OCI-LY1 (cell line): ENCODE measurements at regions not wholly inside any gene's neighbourhood (a gene's known extent, or its start where the extent isn't known, plus 50 kb on each side); places are given as distances from the start of the nearest gene placed in this dataset.
A peak's percentile ranks its signal among the peaks of the same experiment; 100 is the strongest.
"Not testable (repeated sequence)": the region's sequence is repeated elsewhere in the genome, so short reads cannot be mapped to it uniquely, and the experiment has no call there.

ENCODE experiments used
- H2AFZ ChIP-seq: fragments of 200-600 bp; sonication (generic), shearing (Covaris generic); 2 replicates; pipeline ENCODE4 v1.6.0; 2014; ENCODE audit warnings: antibody characterized with exemption, mild to moderate bottlenecking, low read length
- H3F3A ChIP-seq: fragments of 200-600 bp; sonication (generic), shearing (Covaris generic); 2 replicates; pipeline ENCODE4 v1.6.0; 2014; ENCODE audit warnings: mild to moderate bottlenecking, antibody characterized with exemption, low read length, moderate library complexity; ENCODE audit not compliant: insufficient read depth
- H3K27ac ChIP-seq: fragments of 200-600 bp; sonication (generic); 2 replicates; pipeline ENCODE4 v1.5.1; 2014; ENCODE audit warnings: low read length, mixed run types, mild to moderate bottlenecking, low read depth; ENCODE audit not compliant: poor library complexity, severe bottlenecking
- H3K27me3 ChIP-seq: fragments of 200-600 bp; sonication (generic); 2 replicates; pipeline ENCODE4 v1.6.0; 2014; ENCODE audit warnings: antibody characterized with exemption, mild to moderate bottlenecking, low read length, moderate library complexity; ENCODE audit not compliant: insufficient read depth
- H3K36me3 ChIP-seq: fragments of 200-600 bp; sonication (generic); 2 replicates; pipeline ENCODE4 v1.6.1; 2014; ENCODE audit warnings: mild to moderate bottlenecking, antibody characterized with exemption, low read length, moderate library complexity, mixed read lengths; ENCODE audit not compliant: insufficient read depth
- H3K4me1 ChIP-seq: fragments of 200-600 bp; sonication (generic); 2 replicates; pipeline ENCODE4 v1.5.1; 2014; ENCODE audit warnings: mild to moderate bottlenecking, low read length, moderate library complexity; ENCODE audit not compliant: insufficient read depth, severe bottlenecking
- H3K4me2 ChIP-seq: fragments of 200-600 bp; sonication (generic), shearing (Covaris generic); 2 replicates; pipeline ENCODE4 v1.6.1; 2014; ENCODE audit warnings: low read length
- H3K4me3 ChIP-seq: fragments of 200-600 bp; sonication (generic); 2 replicates; pipeline ENCODE4 v1.5.1; 2014; ENCODE audit warnings: low read length, low read depth, mild to moderate bottlenecking, mixed read lengths; ENCODE audit not compliant: poor library complexity, severe bottlenecking
- H3K79me2 ChIP-seq: fragments of 200-600 bp; shearing (Covaris generic); 2 replicates; pipeline ENCODE4 v1.6.1; 2016; ENCODE audit warnings: mixed run types, low read length, mixed read lengths; ENCODE audit not compliant: insufficient read depth
- H3K9ac ChIP-seq: fragments of 200-600 bp; sonication (generic), shearing (Covaris generic); 2 replicates; pipeline ENCODE4 v1.6.1; 2014; ENCODE audit warnings: mild to moderate bottlenecking, low read length, mixed read lengths
- H3K9me2 ChIP-seq: fragments of 200-600 bp; sonication (generic), shearing (Covaris generic); 2 replicates; pipeline ENCODE4 v1.6.1; 2014; ENCODE audit warnings: low read depth, mild to moderate bottlenecking, low read length, mixed read lengths
- H3K9me3 ChIP-seq: fragments of 200-600 bp; shearing (Covaris generic); 2 replicates; pipeline ENCODE4 v1.6.1; 2014; ENCODE audit warnings: low read length, mixed read lengths
- H4K20me1 ChIP-seq: fragments of 200-600 bp; sonication (generic), shearing (Covaris generic); 2 replicates; pipeline ENCODE4 v1.6.0; 2016; ENCODE audit warnings: mild to moderate bottlenecking, low read length; ENCODE audit not compliant: insufficient read depth
- CTCF ChIP-seq: fragments of 200-600 bp; sonication (generic), shearing (Covaris generic); IDR thresholded peaks from 2 replicates; pipeline ENCODE4 v1.5.1; 2017; ENCODE audit warnings: mild to moderate bottlenecking, antibody characterized with exemption, low read length, moderate library complexity, mixed read lengths
- EZH2 ChIP-seq: fragments of 200-600 bp; sonication (generic), shearing (Covaris generic); IDR thresholded peaks from 2 replicates; pipeline ENCODE4 v1.8.0; 2017; ENCODE audit warnings: borderline replicate concordance, mixed run types, mild to moderate bottlenecking, antibody characterized with exemption, low read length, moderate library complexity, mixed read lengths

GRCh38 chr5:152052470-152052869 lies 127.8 kb upstream of the GLRA1 start:
- no peak for TF ChIP-seq CTCF
- no peak for TF ChIP-seq EZH2
- Histone ChIP-seq H2AFZ (no peak overlapping the region), H3K27me3 (no peaks in the 10 kb centered on the region), H4K20me1 (no peaks in the 10 kb centered on the region), H3K79me2 (no peaks in the 10 kb centered on the region), H3K36me3 (no peaks in the 10 kb centered on the region), H3F3A (no peaks in the 10 kb centered on the region), H3K4me1 (no peaks in the 10 kb centered on the region), H3K9me2 (no peaks in the 10 kb centered on the region), H3K27ac (no peak overlapping the region), H3K9ac (no peak overlapping the region), H3K4me3 (no peak overlapping the region), H3K4me2 (no peak overlapping the region), H3K9me3 (no peaks in the 10 kb centered on the region)

DNA sequence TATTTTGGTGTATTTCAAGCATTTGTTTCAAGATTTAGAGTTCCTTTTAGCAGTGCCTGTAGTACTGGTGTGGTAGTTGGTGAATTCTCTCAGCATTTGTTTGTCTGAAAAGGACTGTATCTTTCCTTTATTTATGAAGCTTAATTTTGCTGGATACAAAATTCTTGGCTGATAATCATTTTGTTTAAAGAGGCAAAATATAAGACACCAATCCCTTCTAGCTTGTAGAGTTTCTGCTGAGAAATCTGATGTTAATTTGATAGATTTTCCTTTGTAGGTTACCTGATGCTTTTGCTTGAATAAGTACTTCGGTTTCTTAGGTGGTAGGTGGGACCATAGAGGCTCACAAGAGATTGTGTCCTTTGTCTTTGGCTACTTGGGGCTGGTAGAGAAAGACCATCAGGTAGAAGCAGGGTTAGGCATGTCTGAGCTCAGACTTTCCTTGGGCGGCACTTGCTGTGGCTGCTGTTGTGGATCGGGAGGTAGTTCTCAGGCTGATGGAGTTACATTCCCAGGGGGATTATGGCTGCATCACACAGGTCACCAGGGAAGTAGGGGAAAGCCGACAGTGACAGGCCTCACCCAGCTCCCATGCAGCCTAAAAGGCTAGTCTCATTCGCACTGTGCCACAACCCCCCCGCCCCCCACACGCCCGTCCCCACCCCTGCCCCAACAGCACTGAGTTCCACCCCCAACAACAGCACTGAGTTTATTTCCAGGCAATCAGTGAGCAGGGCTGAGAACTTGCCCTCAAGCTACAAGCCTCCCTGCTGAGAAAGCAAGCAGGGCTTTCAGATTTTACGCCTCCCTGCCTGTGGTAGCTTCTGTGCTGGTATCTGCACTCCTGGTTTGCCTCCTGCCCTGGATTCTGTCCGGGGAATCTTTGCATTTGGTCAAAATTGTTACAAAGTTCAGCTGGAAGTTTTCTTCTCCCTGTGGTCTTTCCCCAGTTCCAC lies 127.1 kb upstream of the GLRA1 start:
- H3K9me2 ChIP-seq: no peaks in the 10 kb centered on the region
- H3K27me3 ChIP-seq: no peaks in the 10 kb centered on the region
- H3K9ac ChIP-seq: no peak overlapping the region
- no peaks in the 10 kb centered on the region for H3F3A ChIP-seq
- no peaks in the 10 kb centered on the region for H3K9me3 ChIP-seq
- H3K4me2 ChIP-seq: no peak overlapping the region
- H3K4me3 ChIP-seq: no peak overlapping the region
- TF ChIP-seq CTCF (no peak), EZH2 (no peak)
- H3K4me1 ChIP-seq: no peaks in the 10 kb centered on the region
- H3K36me3 ChIP-seq: no peaks in the 10 kb centered on the region
- H3K79me2 ChIP-seq: no peaks in the 10 kb centered on the region
- H3K27ac ChIP-seq: no peak overlapping the region
- no peaks in the 10 kb centered on the region for H4K20me1 ChIP-seq
- H2AFZ ChIP-seq: no peak overlapping the region

GRCh38 chr5:152046361-152046760 lies 121.7 kb upstream of the GLRA1 start:
- Histone ChIP-seq H3F3A (no peaks in the 10 kb centered on the region), H4K20me1 (no peaks in the 10 kb centered on the region), H2AFZ (no peak overlapping the region), H3K9me3 (no peaks in the 10 kb centered on the region), H3K9ac (no peak overlapping the region), H3K9me2 (no peaks in the 10 kb centered on the region), H3K4me2 (no peak overlapping the region), H3K4me3 (no peak overlapping the region), H3K36me3 (no peaks in the 10 kb centered on the region), H3K27ac (no peak overlapping the region), H3K4me1 (no peaks in the 10 kb centered on the region), H3K79me2 (no peaks in the 10 kb centered on the region), H3K27me3 (no peaks in the 10 kb centered on the region)
- TF ChIP-seq CTCF (no peak), EZH2 (no peak)

- H3K4me2 ChIP-seq, H3K27ac ChIP-seq, H3K27me3 ChIP-seq, H3K79me2 ChIP-seq, H4K20me1 ChIP-seq, H3K36me3 ChIP-seq, H3F3A ChIP-seq, H3K9ac ChIP-seq, H3K9me3 ChIP-seq, H3K9me2 ChIP-seq, H2AFZ ChIP-seq, H3K4me3 ChIP-seq, H3K4me1 ChIP-seq: not testable (repeated sequence)
Observed at GRCh38 chr5:152038856-152039255, 114.2 kb upstream of the GLRA1 start.

DNA sequence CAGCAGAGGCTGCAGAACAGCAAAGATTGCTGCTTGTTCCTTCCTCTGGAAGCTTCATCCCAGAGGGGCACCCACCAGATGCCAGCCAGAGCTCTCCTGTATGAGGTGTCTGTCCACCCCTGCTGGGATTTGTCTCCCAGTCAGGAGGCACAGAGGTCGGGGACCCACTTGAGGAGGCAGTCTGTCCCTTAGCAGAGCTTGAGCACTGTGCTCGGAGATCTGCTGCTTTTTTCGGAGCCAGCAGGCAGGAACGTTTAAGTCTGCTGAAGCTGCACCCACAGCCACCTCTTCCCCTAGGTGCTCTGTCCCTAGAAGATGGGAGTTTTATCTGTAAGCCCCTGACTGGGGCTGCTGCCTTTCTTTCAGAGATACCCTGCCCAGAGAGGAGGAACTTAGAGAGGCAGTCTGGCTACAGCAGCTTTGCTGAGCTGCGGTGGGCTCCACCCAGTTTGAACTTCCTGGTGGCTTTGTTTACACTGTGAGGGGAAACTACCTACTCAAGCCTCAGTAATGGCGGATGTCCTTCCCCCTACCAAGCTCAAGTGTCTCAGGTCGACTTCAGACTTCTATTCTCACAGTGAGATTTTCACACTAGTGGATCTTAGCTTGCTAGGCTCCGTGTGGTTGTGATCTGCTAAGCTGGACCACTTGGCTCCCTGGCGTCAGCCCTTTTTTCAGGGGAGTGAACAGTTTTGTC lies 101.8 kb upstream of the GLRA1 start:
- H3K9me2 ChIP-seq, H3K27me3 ChIP-seq, H3K9me3 ChIP-seq, H3K27ac ChIP-seq, H3K9ac ChIP-seq, H3F3A ChIP-seq, H4K20me1 ChIP-seq, H3K36me3 ChIP-seq, H3K79me2 ChIP-seq: not testable (repeated sequence)
- peak overlapping the region; percentile 88; the same call in 1 of the 2 replicates for H2AFZ ChIP-seq
- H3K4me3 ChIP-seq: peak overlapping the region; percentile 37
- H3K4me2 ChIP-seq: peak overlapping the region; percentile 51
- peaks cover 12% of the 10 kb centered on the region for H3K4me1 ChIP-seq
